ENCODE measurements at regions not wholly inside any gene's neighbourhood (a gene's known extent, or its start where the extent isn't known, plus 50 kb on each side); places are given as distances from the start of the nearest gene placed in this dataset.

DNA sequence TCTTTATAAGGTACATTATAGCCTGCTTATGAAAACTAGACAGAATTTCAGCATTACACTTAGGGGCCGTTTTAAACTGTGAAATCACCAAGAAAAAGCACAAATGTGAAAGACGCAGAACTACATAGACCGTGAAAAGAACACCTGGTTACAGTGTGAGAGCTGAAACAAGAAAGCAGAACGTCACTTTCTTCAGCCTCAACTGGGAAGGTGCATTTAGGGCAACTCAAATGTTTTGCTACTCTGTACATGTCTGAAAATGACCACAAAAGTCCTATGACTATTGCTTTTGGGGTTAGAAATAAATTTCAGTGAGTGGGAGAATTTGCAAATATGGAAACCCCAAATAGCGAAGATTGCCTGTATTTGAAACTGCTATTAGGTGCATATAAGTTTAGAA lies 268.7 kb downstream of the OLFM3 start:
- TF ChIP-seq, protein P1, sequence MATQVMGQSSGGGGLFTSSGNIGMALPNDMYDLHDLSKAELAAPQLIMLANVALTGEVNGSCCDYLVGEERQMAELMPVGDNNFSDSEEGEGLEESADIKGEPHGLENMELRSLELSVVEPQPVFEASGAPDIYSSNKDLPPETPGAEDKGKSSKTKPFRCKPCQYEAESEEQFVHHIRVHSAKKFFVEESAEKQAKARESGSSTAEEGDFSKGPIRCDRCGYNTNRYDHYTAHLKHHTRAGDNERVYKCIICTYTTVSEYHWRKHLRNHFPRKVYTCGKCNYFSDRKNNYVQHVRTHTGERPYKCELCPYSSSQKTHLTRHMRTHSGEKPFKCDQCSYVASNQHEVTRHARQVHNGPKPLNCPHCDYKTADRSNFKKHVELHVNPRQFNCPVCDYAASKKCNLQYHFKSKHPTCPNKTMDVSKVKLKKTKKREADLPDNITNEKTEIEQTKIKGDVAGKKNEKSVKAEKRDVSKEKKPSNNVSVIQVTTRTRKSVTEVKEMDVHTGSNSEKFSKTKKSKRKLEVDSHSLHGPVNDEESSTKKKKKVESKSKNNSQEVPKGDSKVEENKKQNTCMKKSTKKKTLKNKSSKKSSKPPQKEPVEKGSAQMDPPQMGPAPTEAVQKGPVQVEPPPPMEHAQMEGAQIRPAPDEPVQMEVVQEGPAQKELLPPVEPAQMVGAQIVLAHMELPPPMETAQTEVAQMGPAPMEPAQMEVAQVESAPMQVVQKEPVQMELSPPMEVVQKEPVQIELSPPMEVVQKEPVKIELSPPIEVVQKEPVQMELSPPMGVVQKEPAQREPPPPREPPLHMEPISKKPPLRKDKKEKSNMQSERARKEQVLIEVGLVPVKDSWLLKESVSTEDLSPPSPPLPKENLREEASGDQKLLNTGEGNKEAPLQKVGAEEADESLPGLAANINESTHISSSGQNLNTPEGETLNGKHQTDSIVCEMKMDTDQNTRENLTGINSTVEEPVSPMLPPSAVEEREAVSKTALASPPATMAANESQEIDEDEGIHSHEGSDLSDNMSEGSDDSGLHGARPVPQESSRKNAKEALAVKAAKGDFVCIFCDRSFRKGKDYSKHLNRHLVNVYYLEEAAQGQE (IDR thresholded peaks at IDR 0.05; ENCODE audit: low read depth): no peak
- TF ChIP-seq EGR1 (IDR thresholded peaks at IDR 0.05): no peak
- TF ChIP-seq EP300 (IDR thresholded peaks at IDR 0.05; ENCODE audit: borderline replicate concordance): no peak
- no peak for TF ChIP-seq CREB1 (IDR thresholded peaks at IDR 0.05; ENCODE audit: low read depth)
- no peak for TF ChIP-seq FOXM1 (IDR thresholded peaks at IDR 0.05; ENCODE audit: borderline replicate concordance, low read depth)
- no peak for TF ChIP-seq TAF1 (IDR thresholded peaks at IDR 0.05; ENCODE audit: low read depth)
- TF ChIP-seq RAD21 (IDR thresholded peaks at IDR 0.05; ENCODE audit: low read depth): no peak

Measured in Ishikawa (cell line).